ENCODE measurements at regions not wholly inside any gene's neighbourhood (a gene's known extent, or its start where the extent isn't known, plus 50 kb on each side); places are given as distances from the start of the nearest gene placed in this dataset.

DNA sequence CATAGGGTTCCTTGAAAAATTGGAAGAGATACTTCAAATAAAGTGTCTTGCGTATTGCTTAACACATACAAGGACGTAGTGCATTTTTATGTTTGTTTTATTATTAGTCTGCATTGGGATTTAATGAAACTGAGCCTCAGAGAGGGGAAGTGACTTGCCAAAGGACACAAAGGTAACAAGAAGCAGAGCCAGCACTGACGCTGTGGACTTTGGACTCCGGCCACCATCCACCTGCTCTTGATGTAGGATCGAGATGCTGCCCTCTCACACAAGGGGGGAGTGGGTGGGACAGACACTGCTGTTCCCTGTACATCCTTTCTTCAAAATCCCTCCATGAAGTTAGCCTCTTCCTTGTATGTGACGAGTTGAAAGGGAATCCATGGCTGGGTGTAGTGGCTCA lies 435.4 kb upstream of the RGMA start:
- ChIA-PET CTCF (no interaction called here), POLR2A (no interaction called here)
- Mint-ChIP-seq H3K36me3 (no peaks in the 10 kb centered on the region), H3K4me3 (no peak overlapping the region), H3K27ac (no peak overlapping the region), H3K27me3 (peaks cover 8% of the 10 kb centered on the region), H3K9me3 (no peaks in the 10 kb centered on the region), H3K4me1 (ENCODE audit: low read depth) (no peaks in the 10 kb centered on the region)
- no peak for DNase-seq
- intact Hi-C loops (cut with micrococcal nuclease) = no loop called here

DNA sequence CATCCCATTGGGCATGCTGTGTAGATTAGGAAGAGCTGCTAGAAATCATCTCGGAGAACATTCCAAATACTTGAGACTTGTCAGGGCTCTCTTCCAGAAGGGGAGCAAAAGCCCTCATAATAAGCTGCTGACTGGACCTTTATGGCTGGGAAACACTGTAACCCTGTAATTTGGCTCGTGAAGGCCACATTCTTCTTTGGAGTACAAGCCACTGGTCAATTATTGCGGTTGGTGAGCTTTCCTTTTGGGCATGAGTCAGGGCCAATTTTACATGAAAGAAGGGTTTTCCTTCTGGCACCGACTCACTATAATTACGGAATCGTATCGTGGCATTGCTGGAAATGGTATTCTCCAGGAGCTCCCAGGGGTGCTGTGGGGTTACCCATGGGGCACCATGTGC lies 434.5 kb upstream of the RGMA start:
- Mint-ChIP-seq H3K4me1 (ENCODE audit: low read depth) (no peaks in the 10 kb centered on the region), H3K27ac (no peak overlapping the region), H3K36me3 (no peaks in the 10 kb centered on the region), H3K27me3 (peaks cover 8% of the 10 kb centered on the region), H3K9me3 (no peaks in the 10 kb centered on the region), H3K4me3 (no peak overlapping the region)
- CTCF ChIA-PET = no interaction called here
- no peak for DNase-seq
- intact Hi-C loops (cut with micrococcal nuclease) = no loop called here
- POLR2A ChIA-PET = no interaction called here

- Mint-ChIP-seq H3K4me3 (no peak overlapping the region), H3K36me3 (no peaks in the 10 kb centered on the region), H3K27me3 (peaks cover 12% of the 10 kb centered on the region), H3K27ac (no peak overlapping the region), H3K4me1 (ENCODE audit: low read depth) (no peaks in the 10 kb centered on the region), H3K9me3 (no peaks in the 10 kb centered on the region)
- DNase-seq = no peak
- CTCF ChIA-PET = no interaction called here
- intact Hi-C loops (cut with micrococcal nuclease) = no loop called here
- POLR2A ChIA-PET = no interaction called here
These were observed 431.2 kb upstream of the RGMA start for GRCh38 chr15:93520206-93520605.

GRCh38 chr15:93519599-93519998 lies 430.6 kb upstream of the RGMA start:
- DNase-seq = no peak
- CTCF ChIA-PET = no interaction called here
- intact Hi-C loops (cut with micrococcal nuclease) = no loop called here
- no peak overlapping the region for H3K27ac Mint-ChIP-seq
- no peak overlapping the region for H3K4me3 Mint-ChIP-seq
- H3K36me3 Mint-ChIP-seq = no peaks in the 10 kb centered on the region
- no peaks in the 10 kb centered on the region for H3K4me1 Mint-ChIP-seq (ENCODE audit: low read depth)
- H3K27me3 Mint-ChIP-seq = peaks cover 12% of the 10 kb centered on the region
- POLR2A ChIA-PET = no interaction called here
- H3K9me3 Mint-ChIP-seq = no peaks in the 10 kb centered on the region

- intact Hi-C loops (cut with micrococcal nuclease) = no loop called here
- DNase-seq = no peak
- Mint-ChIP-seq H3K27me3 (peaks cover 10% of the 10 kb centered on the region), H3K9me3 (no peaks in the 10 kb centered on the region), H3K36me3 (no peaks in the 10 kb centered on the region), H3K4me3 (no peak overlapping the region), H3K4me1 (ENCODE audit: low read depth) (no peaks in the 10 kb centered on the region), H3K27ac (no peak overlapping the region)
- ChIA-PET POLR2A (no interaction called here), CTCF (no interaction called here)
These were observed 428.2 kb upstream of the RGMA start for GRCh38 chr15:93517176-93517575.

GRCh38 chr15:93515256-93516051 lies 426.4 kb upstream of the RGMA start:
- Mint-ChIP-seq H3K36me3 (no peaks in the 10 kb centered on the region), H3K9me3 (no peaks in the 10 kb centered on the region), H3K27me3 (peaks cover 11% of the 10 kb centered on the region), H3K4me3 (no peak overlapping the region), H3K27ac (no peak overlapping the region), H3K4me1 (ENCODE audit: low read depth) (no peaks in the 10 kb centered on the region)
- ChIA-PET POLR2A (no interaction called here), CTCF (no interaction called here)
- DNase-seq = no peak
- intact Hi-C loops (cut with micrococcal nuclease) = no loop called here

DNA sequence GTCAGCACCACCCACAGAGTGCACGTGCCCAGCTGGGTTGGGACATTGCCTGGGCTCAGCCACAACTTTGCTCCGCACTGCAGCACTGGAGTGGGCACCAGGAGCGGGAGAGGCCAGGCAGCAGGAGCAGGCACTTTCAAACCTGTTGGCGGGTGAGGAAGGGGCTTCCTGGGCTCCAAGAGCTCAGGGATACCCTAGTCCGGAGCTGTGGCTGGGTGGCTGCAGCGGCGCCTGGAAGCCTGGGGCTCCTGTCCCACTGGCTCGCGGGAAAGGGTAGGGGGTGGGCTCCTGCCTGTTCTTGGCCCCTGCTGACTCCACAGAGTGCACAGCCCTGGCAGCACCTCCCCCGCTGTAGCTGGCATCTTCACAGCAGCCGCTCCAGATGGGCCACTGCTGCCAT lies 417.6 kb upstream of the RGMA start:
- intact Hi-C loops (cut with micrococcal nuclease) = no loop called here
- Mint-ChIP-seq H3K4me1 (ENCODE audit: low read depth) (no peaks in the 10 kb centered on the region), H3K4me3 (no peak overlapping the region), H3K27ac (no peak overlapping the region), H3K9me3 (no peaks in the 10 kb centered on the region), H3K27me3 (peaks cover under 1% of the 10 kb centered on the region), H3K36me3 (no peaks in the 10 kb centered on the region)
- ChIA-PET POLR2A (no interaction called here), CTCF (no interaction called here)
- DNase-seq = no peak

GRCh38 chr15:93505506-93505905 lies 416.5 kb upstream of the RGMA start:
- ChIA-PET CTCF (no interaction called here), POLR2A (no interaction called here)

GRCh38 chr15:93501946-93502345 lies 412.9 kb upstream of the RGMA start:
- CTCF ChIA-PET = no interaction called here
- H3K4me1 Mint-ChIP-seq (ENCODE audit: low read depth) = no peaks in the 10 kb centered on the region

More at GRCh38 chr15:93505506-93505905, 416.5 kb upstream of the RGMA start:
- no peak overlapping the region for H3K27ac Mint-ChIP-seq
- no peaks in the 10 kb centered on the region for H3K36me3 Mint-ChIP-seq
- no peak for DNase-seq
- H3K4me3 Mint-ChIP-seq = no peak overlapping the region
- H3K27me3 Mint-ChIP-seq = no peaks in the 10 kb centered on the region
- no peaks in the 10 kb centered on the region for H3K9me3 Mint-ChIP-seq
- intact Hi-C loops (cut with micrococcal nuclease) = no loop called here
- H3K4me1 Mint-ChIP-seq (ENCODE audit: low read depth) = no peaks in the 10 kb centered on the region

GRCh38 chr15:93500155-93500554 lies 411.1 kb upstream of the RGMA start:
- no peak overlapping the region for H3K4me3 Mint-ChIP-seq
- no peaks in the 10 kb centered on the region for H3K9me3 Mint-ChIP-seq
- no peaks in the 10 kb centered on the region for H3K36me3 Mint-ChIP-seq
- H3K4me1 Mint-ChIP-seq (ENCODE audit: low read depth) = no peaks in the 10 kb centered on the region
- H3K27me3 Mint-ChIP-seq = peaks cover 2% of the 10 kb centered on the region
- POLR2A ChIA-PET = no interaction called here
- no peak for DNase-seq
- intact Hi-C loops (cut with micrococcal nuclease) = no loop called here
- H3K27ac Mint-ChIP-seq = no peak overlapping the region
- CTCF ChIA-PET = no interaction called here

More at GRCh38 chr15:93501946-93502345, 412.9 kb upstream of the RGMA start:
- intact Hi-C loops (cut with micrococcal nuclease) = no loop called here
- POLR2A ChIA-PET = no interaction called here
- H3K27ac Mint-ChIP-seq = no peak overlapping the region
- no peak overlapping the region for H3K4me3 Mint-ChIP-seq
- H3K9me3 Mint-ChIP-seq = no peaks in the 10 kb centered on the region
- no peaks in the 10 kb centered on the region for H3K36me3 Mint-ChIP-seq
- peaks cover 2% of the 10 kb centered on the region for H3K27me3 Mint-ChIP-seq
- no peak for DNase-seq

DNA sequence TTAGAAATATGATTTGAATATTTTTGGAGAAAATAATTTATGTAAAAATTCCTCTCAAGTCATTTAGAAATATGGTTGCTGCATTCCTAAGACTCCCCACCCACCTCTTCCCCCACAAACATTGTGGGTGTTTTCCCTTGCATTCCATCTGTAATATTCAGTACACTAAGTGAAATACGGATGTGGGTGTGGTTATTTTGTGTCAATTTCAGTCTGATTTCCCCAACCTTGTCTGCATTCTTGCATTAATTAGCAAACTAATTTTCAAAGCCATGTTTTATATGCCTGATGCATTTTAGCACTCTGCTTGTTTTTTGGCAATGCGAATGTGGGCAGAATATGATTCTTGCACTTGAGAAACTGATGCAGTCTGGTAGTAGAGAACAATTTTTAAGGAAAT lies 408.3 kb upstream of the RGMA start:
- intact Hi-C loops (cut with micrococcal nuclease) = no loop called here
- no peak overlapping the region for H3K4me3 Mint-ChIP-seq
- H3K4me1 Mint-ChIP-seq (ENCODE audit: low read depth) = no peaks in the 10 kb centered on the region
- H3K9me3 Mint-ChIP-seq = no peaks in the 10 kb centered on the region
- ChIA-PET POLR2A (no interaction called here), CTCF (no interaction called here)
- DNase-seq = no peak
- no peaks in the 10 kb centered on the region for H3K36me3 Mint-ChIP-seq
- H3K27me3 Mint-ChIP-seq = peaks cover 2% of the 10 kb centered on the region
- H3K27ac Mint-ChIP-seq = no peak overlapping the region

DNA sequence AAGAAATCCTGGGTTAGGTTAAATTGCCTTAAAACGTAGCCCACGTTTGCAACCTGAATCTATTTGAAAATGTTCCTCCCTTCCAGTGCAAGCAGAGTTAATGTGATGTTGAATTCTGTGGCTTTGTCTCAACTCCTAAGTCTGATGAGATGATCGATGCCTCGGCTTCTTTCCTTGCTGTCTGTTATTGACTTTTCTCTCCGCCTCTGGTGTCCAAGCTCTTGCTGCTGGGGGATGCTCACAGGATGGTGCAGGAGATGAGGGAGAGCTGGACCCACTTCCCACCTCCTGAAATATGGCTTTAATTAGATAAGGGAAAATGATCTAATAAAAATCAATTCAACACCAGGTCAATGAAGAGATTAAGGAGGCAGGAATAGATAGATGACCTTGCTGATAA lies 407.9 kb upstream of the RGMA start:
- Mint-ChIP-seq H3K4me3 (no peak overlapping the region), H3K36me3 (no peaks in the 10 kb centered on the region), H3K9me3 (no peaks in the 10 kb centered on the region), H3K4me1 (ENCODE audit: low read depth) (no peaks in the 10 kb centered on the region), H3K27me3 (peaks cover 2% of the 10 kb centered on the region), H3K27ac (no peak overlapping the region)
- no peak for DNase-seq
- ChIA-PET CTCF (no interaction called here), POLR2A (no interaction called here)
- intact Hi-C loops (cut with micrococcal nuclease) = no loop called here

DNA sequence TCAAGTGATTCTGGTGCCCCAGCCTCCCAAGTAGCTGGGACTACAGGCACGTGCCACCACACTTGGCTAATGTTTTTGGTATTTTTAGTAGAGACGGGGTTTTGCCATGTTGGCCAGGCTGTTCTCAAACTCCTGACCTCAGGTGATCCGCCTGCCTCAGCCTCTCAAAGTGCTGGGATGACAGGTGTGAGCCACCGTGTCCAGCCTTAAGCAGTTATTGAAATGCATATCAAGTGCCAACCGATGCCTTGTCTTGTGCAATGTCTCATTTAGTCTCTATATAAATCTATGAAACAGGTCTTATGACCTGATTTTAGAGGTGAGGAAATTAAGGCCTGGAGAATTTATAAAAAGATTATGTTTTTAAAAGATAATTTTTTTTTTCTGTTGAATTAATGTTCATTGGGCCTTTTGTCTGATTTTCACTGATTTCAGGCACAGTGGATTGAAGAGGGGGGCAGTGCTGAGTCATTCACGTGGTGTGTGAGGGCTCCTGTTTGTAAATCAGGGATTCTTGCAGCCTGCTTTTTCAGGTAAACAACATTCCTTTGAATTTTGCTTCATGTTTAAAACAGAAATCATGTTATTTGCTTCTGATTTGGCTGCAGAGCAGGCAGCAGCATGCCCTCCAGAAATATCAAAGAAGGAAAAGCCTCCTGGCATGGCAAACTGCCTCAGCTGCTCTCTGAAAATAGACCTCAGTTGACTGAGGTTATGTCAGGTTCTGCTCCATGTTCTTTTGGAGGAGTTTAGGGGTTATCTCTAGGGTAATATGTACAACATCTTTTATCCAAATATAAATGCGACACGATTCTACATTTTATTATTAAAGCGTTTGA lies 407.0 kb upstream of the RGMA start:
- no peaks in the 10 kb centered on the region for H3K4me1 Mint-ChIP-seq (ENCODE audit: low read depth)
- DNase-seq = no peak
- H3K27ac Mint-ChIP-seq = no peak overlapping the region
- intact Hi-C loops (cut with micrococcal nuclease) = no loop called here
- H3K27me3 Mint-ChIP-seq = peaks cover 2% of the 10 kb centered on the region
- CTCF ChIA-PET = no interaction called here
- no peaks in the 10 kb centered on the region for H3K36me3 Mint-ChIP-seq
- POLR2A ChIA-PET = interaction anchor here (0.6 kb wide), 1 partner anchor 516 kb away, joined by 3 read pairs; no protein-coding TSS in a partner anchor
- H3K4me3 Mint-ChIP-seq = no peak overlapping the region
- H3K9me3 Mint-ChIP-seq = no peaks in the 10 kb centered on the region
